Mononuclear cell (primary cell): ENCODE measurements at regions not wholly inside any gene's neighbourhood (a gene's known extent, or its start where the extent isn't known, plus 50 kb on each side); places are given as distances from the start of the nearest gene placed in this dataset.

Source experiments
- H3K27me3 ChIP-seq: 2 replicates; pipeline ENCODE4 v1.6.0; 2011; ENCODE audit warnings: low read length, control low read depth; ENCODE audit not compliant: insufficient read depth
- H3K4me1 ChIP-seq: 2 replicates; pipeline ENCODE4 v1.5.1; 2011; ENCODE audit warnings: mild to moderate bottlenecking, low read length, control low read depth; ENCODE audit not compliant: insufficient read depth
- H3K4me3 ChIP-seq: 2 replicates; pipeline ENCODE4 v1.5.1; 2011; ENCODE audit warnings: mild to moderate bottlenecking, low read length, moderate library complexity
- H3K9me3 ChIP-seq: 2 replicates; pipeline ENCODE4 v1.5.1; 2011; ENCODE audit warnings: low read depth, mild to moderate bottlenecking, control low read depth, low read length

GRCh38 chr2:104434966-104435365 is 418.9 kb upstream of the POU3F3 start:
- peaks cover 8% of the 10 kb centered on the region for H3K27me3 ChIP-seq
- H3K4me1 ChIP-seq: peaks cover 5% of the 10 kb centered on the region
- no peaks in the 10 kb centered on the region for H3K9me3 ChIP-seq
- H3K4me3 ChIP-seq: no peak overlapping the region

DNA sequence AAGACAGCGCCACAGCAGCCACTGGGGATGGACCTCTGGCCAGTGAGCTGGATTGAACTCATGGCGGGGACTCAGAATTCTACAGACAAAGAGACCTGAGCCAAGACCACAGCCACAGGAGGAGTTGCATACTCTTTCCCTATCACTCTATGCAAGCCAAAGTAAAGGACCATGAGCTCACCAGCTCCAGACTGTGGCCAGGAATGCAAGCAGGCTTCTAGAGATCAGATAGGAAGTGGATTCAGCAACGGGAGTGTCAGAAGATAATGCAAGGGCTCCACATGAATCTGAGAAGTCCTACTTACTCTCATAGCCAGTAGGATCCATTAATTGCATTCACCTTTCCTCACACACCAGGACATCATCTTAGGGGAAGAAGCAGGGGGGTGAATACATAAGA is 415.4 kb upstream of the POU3F3 start:
- no peaks in the 10 kb centered on the region for H3K9me3 ChIP-seq
- H3K27me3 ChIP-seq: peaks cover 5% of the 10 kb centered on the region
- peaks cover 5% of the 10 kb centered on the region for H3K4me1 ChIP-seq
- H3K4me3 ChIP-seq: no peak overlapping the region

DNA sequence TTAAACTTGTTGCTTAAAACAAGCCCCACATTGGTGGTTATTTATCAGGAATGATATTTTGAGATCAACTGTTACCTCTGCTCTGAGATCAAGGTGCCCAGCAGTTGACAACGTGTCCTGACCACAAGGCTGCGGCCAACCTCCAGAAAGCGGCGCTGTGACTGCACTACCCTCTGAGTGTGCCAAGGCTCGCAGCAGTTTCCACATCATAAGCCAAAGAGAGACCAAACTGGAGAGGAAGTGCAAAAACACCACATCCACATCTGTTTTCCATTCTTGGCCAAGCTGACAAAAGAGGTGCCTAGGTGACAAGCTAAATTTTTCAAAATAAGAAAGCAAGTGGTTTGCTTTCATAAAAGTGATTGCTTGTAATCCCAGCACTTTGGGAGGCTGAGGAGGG is 410.8 kb upstream of the POU3F3 start:
- Histone ChIP-seq H3K4me1 (no peaks in the 10 kb centered on the region), H3K27me3 (no peaks in the 10 kb centered on the region), H3K4me3 (no peak overlapping the region), H3K9me3 (no peaks in the 10 kb centered on the region)

DNA sequence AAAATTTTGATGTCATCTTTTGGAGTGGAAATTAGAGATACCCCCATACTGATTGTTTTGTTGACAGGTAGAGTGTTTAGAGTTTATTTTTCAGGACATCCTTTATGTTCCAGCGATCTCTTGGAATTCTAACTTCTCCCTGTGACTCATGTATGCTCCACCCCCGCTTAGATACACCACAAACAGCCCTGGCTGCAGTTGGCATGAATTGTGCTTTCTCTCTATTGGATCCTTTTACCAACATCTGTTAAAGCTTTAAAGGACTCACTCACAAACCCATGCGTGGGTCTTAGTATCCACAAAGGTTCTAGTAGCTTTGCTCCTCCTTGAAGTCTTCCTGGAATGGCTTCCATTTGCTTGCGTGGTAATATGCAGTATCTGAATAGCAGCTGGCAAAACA is 409.5 kb upstream of the POU3F3 start:
- Histone ChIP-seq H3K4me3 (no peak overlapping the region), H3K27me3 (no peaks in the 10 kb centered on the region), H3K4me1 (no peaks in the 10 kb centered on the region), H3K9me3 (no peaks in the 10 kb centered on the region)

DNA sequence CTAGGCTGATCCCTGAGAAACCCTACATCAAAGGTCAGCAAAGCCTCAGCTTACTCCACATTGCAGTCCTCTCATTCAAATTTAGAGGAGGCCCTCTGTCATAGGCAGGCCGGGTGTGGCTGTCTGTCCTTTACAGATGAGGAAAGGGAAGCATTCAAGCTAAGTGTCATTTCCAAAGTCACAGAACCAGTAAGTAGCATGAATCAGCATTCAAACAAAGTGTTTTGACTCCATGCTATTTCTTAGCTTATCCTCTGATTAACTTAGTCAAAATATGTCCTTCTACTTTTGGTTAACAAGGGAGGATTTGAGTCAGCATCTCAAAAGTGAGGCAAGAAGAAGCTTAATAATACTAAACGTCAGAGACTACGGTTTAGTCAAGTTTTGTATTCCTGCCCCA is 409.0 kb upstream of the POU3F3 start:
- Histone ChIP-seq H3K27me3 (no peaks in the 10 kb centered on the region), H3K4me1 (no peaks in the 10 kb centered on the region), H3K4me3 (no peak overlapping the region), H3K9me3 (no peaks in the 10 kb centered on the region)

GRCh38 chr2:104447831-104448434 is 406.0 kb upstream of the POU3F3 start:
- H3K27me3 ChIP-seq: no peaks in the 10 kb centered on the region
- no peaks in the 10 kb centered on the region for H3K4me1 ChIP-seq
- H3K9me3 ChIP-seq: no peaks in the 10 kb centered on the region
- no peak overlapping the region for H3K4me3 ChIP-seq

DNA sequence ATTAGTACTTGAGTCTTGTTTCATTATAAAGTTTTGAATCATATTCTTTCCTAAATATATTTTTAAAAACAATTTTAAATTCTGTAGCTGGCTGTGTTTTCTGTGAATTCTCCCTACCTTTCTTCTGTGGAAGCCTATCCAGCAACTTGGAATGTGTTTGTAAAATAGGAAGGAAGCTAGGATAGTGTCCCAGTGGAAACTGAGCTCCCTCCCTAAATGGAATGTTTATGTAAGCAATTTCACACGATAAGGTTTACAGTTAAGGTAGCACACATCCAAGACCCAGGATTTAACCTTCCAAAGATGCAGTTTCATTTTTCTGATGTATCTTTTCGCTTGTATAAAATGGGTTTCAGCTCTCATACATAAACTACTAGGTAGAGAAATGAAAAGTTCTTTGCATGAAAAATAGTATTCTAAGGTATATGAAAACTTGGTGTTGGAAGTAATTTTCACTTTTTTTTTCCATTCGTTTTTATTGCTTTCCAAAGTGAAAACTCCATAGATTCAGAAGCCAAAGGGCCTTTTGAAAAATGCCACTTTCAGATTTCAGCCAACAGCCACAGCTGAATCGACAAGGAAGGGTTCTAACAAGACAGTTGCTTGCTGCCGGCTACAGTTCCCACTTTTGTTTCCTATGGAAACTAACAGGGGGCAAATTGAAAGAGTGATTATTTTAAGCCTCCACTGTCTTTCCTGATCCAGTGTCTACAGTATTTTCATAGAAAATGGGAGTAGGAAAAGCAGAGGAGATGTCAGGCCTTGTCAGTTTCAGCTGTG is 405.1 kb upstream of the POU3F3 start:
- no peaks in the 10 kb centered on the region for H3K9me3 ChIP-seq
- no peaks in the 10 kb centered on the region for H3K27me3 ChIP-seq
- no peaks in the 10 kb centered on the region for H3K4me1 ChIP-seq
- no peak overlapping the region for H3K4me3 ChIP-seq

DNA sequence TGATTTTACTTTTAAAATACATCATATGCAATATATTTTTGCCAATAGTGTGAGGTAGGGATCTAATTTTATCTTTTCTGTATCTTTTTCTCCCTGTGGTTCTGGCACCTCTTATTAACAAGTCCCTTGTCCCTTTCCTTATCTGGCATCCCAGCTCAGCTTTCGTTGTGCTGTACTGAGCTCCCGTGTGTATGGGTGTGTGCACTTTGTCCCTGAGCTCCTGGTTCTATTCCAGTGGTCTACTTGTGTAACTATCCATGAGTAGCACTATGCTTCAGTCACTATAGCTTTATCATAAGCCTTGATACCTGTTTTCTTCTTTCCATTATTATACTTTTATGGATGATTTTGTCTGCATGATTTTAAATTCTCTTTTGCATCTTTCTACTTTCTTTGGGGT is 401.4 kb upstream of the POU3F3 start:
- Histone ChIP-seq H3K4me3 (no peak overlapping the region), H3K27me3 (no peaks in the 10 kb centered on the region), H3K9me3 (no peaks in the 10 kb centered on the region), H3K4me1 (no peaks in the 10 kb centered on the region)

DNA sequence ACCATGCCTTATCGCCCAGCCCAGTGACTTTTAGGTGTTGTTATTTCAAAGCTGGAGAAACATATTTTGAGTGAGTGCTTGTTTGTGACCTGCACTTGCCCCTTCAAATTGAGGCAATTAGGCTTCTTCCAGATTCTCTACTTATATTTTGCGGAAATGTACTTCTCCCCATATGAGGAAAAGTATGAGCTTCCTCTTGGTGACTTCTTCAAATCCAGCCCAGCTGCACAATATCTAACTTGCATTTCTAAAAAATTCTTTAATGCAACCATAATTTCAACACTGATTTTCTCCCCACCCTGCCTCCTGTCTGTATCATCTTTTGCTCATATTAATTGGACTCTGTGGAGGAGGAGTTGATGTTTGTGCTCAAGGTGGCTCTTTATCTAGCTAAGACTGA is 391.2 kb upstream of the POU3F3 start:
- H3K4me1 ChIP-seq: no peaks in the 10 kb centered on the region
- H3K4me3 ChIP-seq: no peak overlapping the region
- peaks cover 7% of the 10 kb centered on the region for H3K9me3 ChIP-seq
- H3K27me3 ChIP-seq: no peaks in the 10 kb centered on the region

GRCh38 chr2:104465981-104466380 is 387.9 kb upstream of the POU3F3 start:
- Histone ChIP-seq H3K4me1 (no peaks in the 10 kb centered on the region), H3K27me3 (no peaks in the 10 kb centered on the region), H3K4me3 (no peak overlapping the region), H3K9me3 (no peaks in the 10 kb centered on the region)

- no peaks in the 10 kb centered on the region for H3K4me1 ChIP-seq
- H3K9me3 ChIP-seq: no peaks in the 10 kb centered on the region
- no peak overlapping the region for H3K4me3 ChIP-seq
- H3K27me3 ChIP-seq: no peaks in the 10 kb centered on the region
These were observed 385.1 kb upstream of the POU3F3 start for GRCh38 chr2:104468846-104469245.

DNA sequence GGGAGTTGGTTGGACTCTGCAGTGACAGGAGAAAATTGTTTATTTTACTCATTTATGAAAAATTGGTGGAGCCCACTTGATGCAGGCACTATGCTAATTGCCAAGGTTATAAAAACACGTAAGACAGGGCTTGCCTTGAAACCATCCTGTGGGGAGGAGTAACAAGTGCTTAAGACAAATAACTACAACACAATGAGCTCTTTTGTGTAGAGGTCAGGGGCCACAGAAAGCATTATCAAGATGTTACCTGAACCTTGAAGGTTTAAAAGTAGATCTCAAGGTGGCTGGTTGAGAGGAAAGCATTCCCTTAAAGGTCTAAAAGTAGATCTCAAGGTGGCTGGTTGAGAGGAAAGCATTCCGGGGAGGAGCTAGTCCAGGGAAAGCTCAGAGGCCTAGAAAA is 381.8 kb upstream of the POU3F3 start:
- Histone ChIP-seq H3K4me3 (no peak overlapping the region), H3K27me3 (no peaks in the 10 kb centered on the region), H3K9me3 (no peaks in the 10 kb centered on the region), H3K4me1 (no peaks in the 10 kb centered on the region)

- no peaks in the 10 kb centered on the region for H3K27me3 ChIP-seq
- no peaks in the 10 kb centered on the region for H3K9me3 ChIP-seq
- no peaks in the 10 kb centered on the region for H3K4me1 ChIP-seq
- no peak overlapping the region for H3K4me3 ChIP-seq
These were observed 380.4 kb upstream of the POU3F3 start for GRCh38 chr2:104473546-104473945.

- no peaks in the 10 kb centered on the region for H3K27me3 ChIP-seq
- no peak overlapping the region for H3K4me3 ChIP-seq
- peaks cover 4% of the 10 kb centered on the region for H3K4me1 ChIP-seq
- H3K9me3 ChIP-seq: no peaks in the 10 kb centered on the region
These were observed 379.2 kb upstream of the POU3F3 start for GRCh38 chr2:104474716-104475115.

GRCh38 chr2:104476075-104476474 is 377.8 kb upstream of the POU3F3 start:
- Histone ChIP-seq H3K4me3 (no peak overlapping the region), H3K9me3 (no peaks in the 10 kb centered on the region), H3K4me1 (peaks cover 6% of the 10 kb centered on the region), H3K27me3 (no peaks in the 10 kb centered on the region)

DNA sequence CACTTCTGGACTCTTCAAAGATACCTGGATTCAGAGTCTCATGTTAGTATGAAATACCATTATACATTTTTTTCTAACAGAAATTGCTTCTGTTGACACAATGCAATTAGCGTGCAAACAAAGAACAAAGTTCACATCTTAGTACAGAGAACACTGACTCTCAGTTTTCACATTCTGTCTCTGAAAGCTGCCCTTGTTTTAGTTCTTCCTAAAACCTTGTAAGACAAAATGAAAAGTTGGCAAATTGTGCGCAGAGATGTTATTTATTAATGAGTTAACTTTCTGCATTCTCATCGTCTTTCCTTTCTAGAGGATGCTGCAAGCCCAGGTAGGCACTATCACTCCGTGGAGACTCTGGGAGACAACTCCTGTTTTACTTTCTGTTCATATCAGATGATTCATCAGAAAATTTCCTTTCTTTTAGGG is 377.3 kb upstream of the POU3F3 start:
- H3K4me3 ChIP-seq: no peak overlapping the region
- no peaks in the 10 kb centered on the region for H3K9me3 ChIP-seq
- no peaks in the 10 kb centered on the region for H3K27me3 ChIP-seq
- peaks cover 6% of the 10 kb centered on the region for H3K4me1 ChIP-seq
